SK-N-SH (cell line): ENCODE measurements at regions not wholly inside any gene's neighbourhood (a gene's known extent, or its start where the extent isn't known, plus 50 kb on each side); places are given as distances from the start of the nearest gene placed in this dataset.

ENCODE experiments used
- CTCF ChIA-PET: fragments of 300-600, 350-600 bp; formaldehyde crosslinking; extraction: SDS; loops from one replicate; lab custom pipeline; 2021; lab: Yijun Ruan, JAX
- POLR2A ChIA-PET: fragments of 350-600 bp; sonication (Branson Sonifier 250); formaldehyde crosslinking; extraction: SDS; loops from one replicate; lab custom pipeline; 2020; ENCODE audit warnings: antibody characterized with exemption, inconsistent platforms; lab: Yijun Ruan, JAX
- DNase-seq: peaks from one replicate; pipeline ENCODE4 v3.0.0; 2012
- H2AFZ ChIP-seq: fragments of 200-600 bp; sonication (generic); 2 replicates; pipeline ENCODE4 v1.8.1; 2016; ENCODE audit warnings: antibody characterized with exemption, mild to moderate bottlenecking, low read depth
- H3F3A ChIP-seq: fragments of 200-600 bp; sonication (generic); replicated peaks from 2 replicates; pipeline ENCODE3; 2016; ENCODE audit warnings: antibody characterized with exemption, mild to moderate bottlenecking; ENCODE audit not compliant: insufficient read depth
- H3K27ac ChIP-seq, 2 experiments: fragments of 200-500 bp in 1 of 2; fragments of 200-600 bp in 1 of 2; sonication (Bioruptor generic) in 1 of 2; sonication (generic), shearing (Covaris generic) in 1 of 2; 2 replicates each; pipeline versions ENCODE4 v1.5.1 to v1.6.1; 2014 to 2016; ENCODE audit warnings: low read depth in 2 of 2, inconsistent platforms in 1 of 2, low read length in 1 of 2, mild to moderate bottlenecking in 1 of 2, mixed read lengths in 1 of 2
- H3K27me3 ChIP-seq: fragments of 200-600 bp; sonication (generic), shearing (Covaris generic); 2 replicates; pipeline ENCODE4 v1.6.1; 2016; ENCODE audit warnings: mixed run types; ENCODE audit not compliant: insufficient read depth
- H3K36me3 ChIP-seq, 2 experiments: fragments of 200-500 bp in 1 of 2; fragments of 200-600 bp in 1 of 2; sonication (Bioruptor generic) in 1 of 2; sonication (generic) in 1 of 2; replicated peaks in 1 of 2; 2 replicates each; pipeline versions ENCODE3 to v1.5.1; 2014 to 2016; ENCODE audit warnings: low read length in 1 of 2, mild to moderate bottlenecking in 1 of 2; ENCODE audit not compliant: insufficient read depth in 2 of 2, control insufficient read depth in 1 of 2
- H3K4me1 ChIP-seq, 2 experiments: fragments of 200-500 bp in 1 of 2; fragments of 200-600 bp in 1 of 2; sonication (Bioruptor generic) in 1 of 2; sonication (generic), shearing (Covaris generic) in 1 of 2; 2 replicates each; pipeline versions ENCODE4 v1.5.1 to v1.6.1; 2014 to 2016; ENCODE audit warnings: low read depth in 1 of 2, low read length in 1 of 2, mixed run types in 1 of 2; ENCODE audit not compliant: insufficient read depth in 2 of 2, control insufficient read depth in 1 of 2
- H3K4me2 ChIP-seq: fragments of 200-600 bp; sonication (generic), shearing (Covaris generic); 2 replicates; pipeline ENCODE4 v1.6.1; 2017; ENCODE audit warnings: mixed run types
- H3K4me3 ChIP-seq, 2 experiments: fragments of 200-500 bp in 1 of 2; fragments of 200-600 bp in 1 of 2; sonication (Bioruptor generic) in 1 of 2; sonication (generic), shearing (Covaris generic) in 1 of 2; 2 replicates each; pipeline versions ENCODE4 v1.5.1 to v1.8.1; 2014 to 2016; ENCODE audit warnings: low read depth in 2 of 2, inconsistent platforms in 1 of 2, low read length in 1 of 2, mild to moderate bottlenecking in 1 of 2, mixed read lengths in 1 of 2, moderate library complexity in 1 of 2
- H3K79me2 ChIP-seq: fragments of 200-600 bp; sonication (generic); 2 replicates; pipeline ENCODE4 v1.8.1; 2017; ENCODE audit warnings: mild to moderate bottlenecking; ENCODE audit not compliant: insufficient read depth
- H3K9ac ChIP-seq: fragments of 200-600 bp; sonication (generic); 2 replicates; pipeline ENCODE4 v1.6.1; 2017; ENCODE audit warnings: mixed run types
- H3K9me2 ChIP-seq: fragments of 200-600 bp; sonication (generic); 2 replicates; pipeline ENCODE4 v1.6.1; 2017; ENCODE audit warnings: mixed run types
- H3K9me3 ChIP-seq: fragments of 200-600 bp; sonication (generic); 2 replicates; pipeline ENCODE4 v1.6.1; 2017; ENCODE audit warnings: mixed run types, mild to moderate bottlenecking, moderate library complexity
- H4K20me1 ChIP-seq: fragments of 200-600 bp; sonication (generic); 2 replicates; pipeline ENCODE4 v1.6.1; 2017; ENCODE audit warnings: mild to moderate bottlenecking, mixed run types; ENCODE audit not compliant: insufficient read depth
- CHD2 ChIP-seq: fragments of 150-350 bp; IDR thresholded peaks from 2 replicates; pipeline ENCODE4 v1.6.1; 2018; ENCODE audit warnings: low read length; ENCODE audit not compliant: partially characterized antibody
- CTCF ChIP-seq: fragments of 200-600 bp; sonication (generic); IDR thresholded peaks from 2 replicates; pipeline ENCODE4 v1.6.1; 2017; ENCODE audit warnings: antibody characterized with exemption, mild to moderate bottlenecking, moderate library complexity
- ELF1 ChIP-seq: IDR thresholded peaks from 2 replicates; pipeline ENCODE4 v1.4.0; 2012
- EP300 ChIP-seq, 2 experiments: IDR thresholded peaks; 2 replicates each; pipeline versions ENCODE4 v1.4.0 to v1.6.1; 2012; ENCODE audit warnings: borderline replicate concordance in 1 of 2, low read depth in 1 of 2, low read length in 1 of 2
- FOXJ3 ChIP-seq: sonication (generic); formaldehyde crosslinking; IDR thresholded peaks from 2 replicates; pipeline ENCODE4 v1.5.1; 2020; ENCODE audit warnings: mild to moderate bottlenecking, missing genetic modification reagents
- FOXM1 ChIP-seq: IDR thresholded peaks from 2 replicates; pipeline ENCODE4 v1.4.0; 2012; ENCODE audit warnings: low read depth, mild to moderate bottlenecking
- GATA2 ChIP-seq: sonication (generic); formaldehyde crosslinking; IDR thresholded peaks from 2 replicates; pipeline ENCODE4 v1.5.0; 2020; ENCODE audit warnings: mild to moderate bottlenecking, missing genetic modification reagents
- IRF3 ChIP-seq: fragments of 150-350 bp; IDR thresholded peaks from 2 replicates; pipeline ENCODE4 v1.6.1; 2016; ENCODE audit warnings: mild to moderate bottlenecking, low read depth, low read length
- JUND ChIP-seq: IDR thresholded peaks from 2 replicates; pipeline ENCODE4 v1.4.0; 2012
- MAX ChIP-seq: IDR thresholded peaks from 2 replicates; pipeline ENCODE4 v1.4.0; 2012; ENCODE audit warnings: low read depth
- MEF2A ChIP-seq: IDR thresholded peaks from 2 replicates; pipeline ENCODE4 v1.4.0; 2012; ENCODE audit warnings: low read depth, borderline replicate concordance
- NFIC ChIP-seq: IDR thresholded peaks from 2 replicates; pipeline ENCODE4 v1.4.0; 2012; ENCODE audit warnings: borderline replicate concordance
- POLR2AphosphoS5 ChIP-seq: IDR thresholded peaks from 2 replicates; pipeline ENCODE4 v1.6.1; 2012; ENCODE audit warnings: low read depth, low read length
- REST ChIP-seq: IDR thresholded peaks from 2 replicates; pipeline ENCODE4 v1.6.1; 2012; ENCODE audit warnings: mild to moderate bottlenecking, low read depth, low read length, moderate library complexity
- RFX5 ChIP-seq: IDR thresholded peaks from 2 replicates; pipeline ENCODE4 v1.6.1; 2012; ENCODE audit warnings: mild to moderate bottlenecking, improper control_type of control experiment, low read length
- RXRA ChIP-seq: IDR thresholded peaks from 2 replicates; pipeline ENCODE4 v1.4.0; 2012; ENCODE audit warnings: low read depth, mild to moderate bottlenecking, borderline replicate concordance
- SMC3 ChIP-seq: IDR thresholded peaks from 2 replicates; pipeline ENCODE4 v1.6.1; 2012; ENCODE audit warnings: low read depth, low read length, improper control_type of control experiment
- TAF1 ChIP-seq: IDR thresholded peaks from 2 replicates; pipeline ENCODE4 v1.6.1; 2012; ENCODE audit warnings: low read depth, mild to moderate bottlenecking, low read length, moderate library complexity, borderline replicate concordance
- TEAD4 ChIP-seq: IDR thresholded peaks from 2 replicates; pipeline ENCODE4 v1.4.0; 2012; ENCODE audit warnings: mild to moderate bottlenecking, borderline replicate concordance; ENCODE audit not compliant: insufficient read depth
- USF1 ChIP-seq: IDR thresholded peaks from 2 replicates; pipeline ENCODE4 v1.4.0; 2012; ENCODE audit warnings: low read depth, borderline replicate concordance
- USF2 ChIP-seq: fragments of 150-350 bp; IDR thresholded peaks from 2 replicates; pipeline ENCODE4 v1.6.1; 2017; ENCODE audit warnings: antibody characterized with exemption, low read length, low read depth, borderline replicate concordance
- YY1 ChIP-seq: IDR thresholded peaks from 2 replicates; pipeline ENCODE4 v1.4.0; 2012; ENCODE audit warnings: low read depth, mild to moderate bottlenecking
- WGBS: methylation state at CpG from one replicate; pipeline ENCODE4 v1.1.6; 2017; ENCODE audit warnings: low lambda C conversion rate; 5-methylcytosine and 5-hydroxymethylcytosine counted together

- TF ChIP-seq EP300 (IDR thresholded peaks at IDR 0.05; ENCODE audit: borderline replicate concordance in 1 of 2, low read depth in 1 of 2, low read length in 1 of 2) (no peak), CHD2 (no peak), FOXJ3 (no peak), MAX (no peak), TEAD4 (no peak), USF2 (no peak)
These were observed 621.1 kb downstream of the BCL11A start (continued) for GRCh38 chr2:59932341-59932740.

- Histone ChIP-seq H3K36me3 (no peaks in the 10 kb centered on the region), H4K20me1 (no peaks in the 10 kb centered on the region), H3K9me2 (no peaks in the 10 kb centered on the region), H3K27me3 (no peaks in the 10 kb centered on the region), H2AFZ (no peak overlapping the region), H3K27ac (no peak overlapping the region), H3K4me2 (no peak overlapping the region), H3K79me2 (no peaks in the 10 kb centered on the region), H3K9me3 (no peaks in the 10 kb centered on the region), H3K4me1 (no peaks in the 10 kb centered on the region), H3K4me3 (no peak overlapping the region), H3K9ac (no peak overlapping the region), H3F3A (no peaks in the 10 kb centered on the region)
- WGBS: 28% methylated on average over 4 of the region's 4 CpGs
- POLR2A ChIA-PET: no interaction called here
- CTCF ChIA-PET: no interaction called here
- no peak for TF ChIP-seq USF1
- no peak for TF ChIP-seq CTCF
- TF ChIP-seq JUND: no peak
- no peak for TF ChIP-seq MAX
- no peak for TF ChIP-seq FOXM1
- TF ChIP-seq IRF3: no peak
- no peak for TF ChIP-seq YY1
- TF ChIP-seq RFX5: no peak
- TF ChIP-seq REST: no peak
- TF ChIP-seq POLR2AphosphoS5: no peak
- no peak for TF ChIP-seq MEF2A
- TF ChIP-seq ELF1: no peak
- TF ChIP-seq TAF1: no peak
- no peak for TF ChIP-seq RXRA
- TF ChIP-seq SMC3: no peak
- TF ChIP-seq GATA2 (CRISPR knock-in tag): no peak
- TF ChIP-seq NFIC: no peak
- no peak for TF ChIP-seq TEAD4
- TF ChIP-seq EP300 (IDR thresholded peaks at IDR 0.05; ENCODE audit: borderline replicate concordance in 1 of 2, low read depth in 1 of 2, low read length in 1 of 2): no peak
- TF ChIP-seq USF2: no peak
- DNase-seq: no peak
These were observed 623.0 kb downstream of the BCL11A start for GRCh38 chr2:59930430-59930829.
